Midbrain (tissue), 1 donor: ENCODE measurements at regions not wholly inside any gene's neighbourhood (a gene's known extent, or its start where the extent isn't known, plus 50 kb on each side); places are given as distances from the start of the nearest gene placed in this dataset.
A peak's percentile ranks its signal among the peaks of the same experiment; 100 is the strongest.

Experiments
- DNase-seq: peaks from one replicate; lab custom pipeline; 2025; lab: John Stamatoyannopoulos, UW

DNA sequence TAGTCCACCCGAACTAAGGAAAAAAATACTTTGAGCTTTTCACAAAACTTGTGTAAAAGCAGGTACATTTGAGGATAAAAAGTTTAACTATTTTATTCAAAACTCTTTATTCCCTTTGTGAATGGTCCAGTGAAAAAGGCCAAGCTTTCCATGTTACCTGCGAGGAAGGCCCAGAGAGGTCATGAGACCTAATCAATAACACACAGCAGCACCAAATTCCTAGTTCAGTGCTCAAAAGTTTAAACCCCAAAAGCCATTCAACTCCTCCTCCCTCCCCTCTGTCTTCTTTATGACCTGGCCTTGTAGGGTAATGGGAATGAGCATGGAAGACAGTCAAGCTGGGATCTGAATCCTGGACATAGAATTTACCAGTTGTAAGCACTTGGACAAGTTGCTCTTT lies 151.9 kb upstream of the FGGY start:
- no peak for DNase-seq

DNA sequence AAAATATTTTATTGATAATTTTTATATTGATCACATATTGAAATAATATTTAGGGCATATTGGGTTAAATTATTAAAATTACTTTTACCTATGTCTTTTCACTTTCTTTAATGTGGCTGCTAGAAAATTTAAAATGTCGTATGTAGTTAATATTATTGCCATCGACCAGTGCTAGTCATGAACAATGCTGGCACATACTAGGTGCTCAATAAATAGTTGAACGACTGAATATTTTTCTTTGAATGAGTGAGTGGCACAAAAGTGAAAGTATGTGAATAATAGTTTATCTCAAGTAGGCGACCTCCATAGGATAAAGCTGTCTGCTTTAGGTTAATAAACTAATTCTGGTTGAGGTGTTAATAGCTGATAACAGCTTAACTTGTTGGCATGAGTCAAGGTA lies 150.8 kb upstream of the FGGY start:
- no peak for DNase-seq

DNA sequence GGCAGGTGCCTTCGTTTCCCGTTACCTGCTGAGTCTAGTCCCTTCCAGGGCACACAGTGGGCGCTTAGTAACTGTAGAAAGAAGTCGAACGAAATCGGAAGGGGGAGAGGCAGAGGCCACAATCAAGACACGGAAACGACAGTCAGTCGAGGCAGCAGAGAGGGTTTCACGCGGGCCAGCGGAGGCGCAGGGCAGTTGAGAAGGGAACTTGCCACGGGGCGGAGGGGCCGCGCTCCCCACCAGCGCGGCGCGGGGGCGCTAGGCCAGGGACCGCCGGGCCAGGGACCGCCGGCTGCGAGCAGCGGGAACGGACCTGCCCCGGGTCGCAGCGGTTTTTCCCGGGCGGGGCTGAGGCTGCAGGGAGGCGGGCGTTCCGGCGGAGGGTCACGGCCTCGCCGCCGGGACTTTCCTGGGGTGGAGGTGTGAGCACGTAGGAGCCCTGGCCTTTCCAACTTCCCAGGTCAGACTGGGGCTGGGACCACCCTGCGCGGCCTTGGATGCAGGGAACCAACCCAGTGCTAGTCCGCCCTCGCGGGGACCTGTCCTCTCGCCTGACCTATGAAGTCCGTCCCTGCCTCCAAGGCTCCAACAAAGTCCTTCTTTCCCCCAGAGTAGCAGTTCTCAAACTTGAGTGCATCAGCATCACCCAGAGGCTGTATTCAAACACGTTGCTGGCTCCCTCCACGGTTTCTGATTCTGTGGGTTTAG lies 150.1 kb upstream of the FGGY start:
- peak; percentile 13 for DNase-seq

- DNase-seq: no peak
Observed at GRCh38 chr1:59149435-59149834, 147.5 kb upstream of the FGGY start.

DNA sequence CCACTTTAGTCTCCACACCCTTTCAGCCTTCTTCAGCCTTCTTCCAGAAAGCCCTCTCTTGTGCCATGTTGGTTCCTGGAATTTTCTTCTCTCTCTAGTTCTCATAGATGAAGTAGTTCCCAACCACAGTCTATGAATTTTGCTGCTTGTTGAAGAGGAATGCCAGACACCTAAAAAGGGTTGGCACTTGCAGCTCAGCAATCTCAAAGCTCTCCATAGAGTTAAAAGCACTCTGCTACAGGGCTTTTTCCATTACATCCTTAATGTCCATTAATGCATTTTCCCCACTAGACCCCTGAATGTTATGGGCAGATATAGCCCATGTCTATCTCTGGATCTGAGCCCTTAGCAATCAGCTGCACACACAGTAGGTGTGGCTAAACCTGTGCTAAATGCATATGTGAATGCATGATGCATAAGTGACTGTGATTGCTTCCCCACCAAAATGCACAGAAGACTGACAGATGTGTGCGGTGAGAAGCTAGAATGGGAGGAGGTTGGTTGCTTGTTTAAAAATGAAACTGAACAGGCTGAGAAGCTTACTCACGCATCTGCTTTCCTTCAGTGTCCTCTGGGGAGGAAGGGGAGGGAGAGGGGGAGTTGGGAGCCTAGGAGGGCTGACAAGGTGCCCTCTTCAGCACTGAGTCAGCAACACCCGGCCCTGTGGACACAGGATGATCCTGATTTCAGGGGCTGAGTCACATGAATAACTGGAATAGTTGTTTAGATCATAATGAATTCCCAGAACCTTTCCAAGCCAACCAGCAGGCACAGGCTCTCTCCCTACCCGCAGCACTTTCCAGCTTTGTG lies 146.1 kb upstream of the FGGY start:
- peak; percentile 30 for DNase-seq

GRCh38 chr1:59151387-59151761 lies 145.5 kb upstream of the FGGY start:
- no peak for DNase-seq

DNA sequence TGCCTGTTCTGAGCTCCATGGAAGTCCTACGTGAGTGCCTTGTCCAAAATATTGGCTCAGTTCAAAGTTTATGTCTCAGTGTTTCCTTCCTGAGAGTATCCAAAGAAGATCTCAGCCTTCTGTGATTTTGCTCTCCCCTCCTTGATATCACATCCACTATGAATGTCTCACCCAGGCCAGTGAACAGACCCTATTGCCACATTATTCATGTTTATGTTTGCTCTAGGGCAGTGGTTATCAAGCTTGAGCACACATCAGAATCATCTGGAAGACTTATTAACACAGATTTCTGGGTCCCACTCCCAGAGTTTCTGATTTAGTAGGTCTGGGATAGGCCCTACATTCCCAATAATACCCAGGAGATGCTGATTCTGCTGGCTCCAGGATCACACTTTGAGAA lies 145.0 kb upstream of the FGGY start:
- no peak for DNase-seq

- no peak for DNase-seq
Observed at GRCh38 chr1:59152511-59152910, 144.4 kb upstream of the FGGY start.

GRCh38 chr1:59154401-59154800 lies 142.5 kb upstream of the FGGY start:
- no peak for DNase-seq

- no peak for DNase-seq
Observed at GRCh38 chr1:59155351-59155750, 141.5 kb upstream of the FGGY start.

DNA sequence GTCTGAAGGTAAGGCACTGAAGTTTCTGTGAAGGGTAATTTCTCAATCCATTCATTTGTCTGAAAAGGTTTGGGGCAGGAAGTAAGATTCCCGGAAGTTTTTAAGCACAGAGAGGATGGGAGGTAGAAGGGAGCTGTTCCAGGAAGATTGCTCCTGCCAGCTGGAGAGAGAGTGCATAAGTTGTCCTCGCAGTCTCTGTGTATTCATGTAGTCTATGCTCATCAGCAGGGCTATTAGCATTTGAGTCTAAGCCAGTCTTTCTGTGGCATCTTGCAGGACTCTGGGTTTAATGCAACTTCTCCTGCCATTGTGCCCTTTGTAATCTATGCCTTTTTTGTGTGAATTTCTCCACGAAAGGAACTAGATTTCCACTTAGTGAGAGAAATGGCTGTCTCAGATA lies 140.8 kb upstream of the FGGY start:
- no peak for DNase-seq

- peak; percentile 31 for DNase-seq
Observed at GRCh38 chr1:59156526-59157199, 140.2 kb upstream of the FGGY start.

- no peak for DNase-seq
Observed at GRCh38 chr1:59158321-59158720, 138.6 kb upstream of the FGGY start.

GRCh38 chr1:59159557-59160203 lies 137.2 kb upstream of the FGGY start:
- DNase-seq: no peak

GRCh38 chr1:59161136-59161535 lies 135.8 kb upstream of the FGGY start:
- no peak for DNase-seq

DNA sequence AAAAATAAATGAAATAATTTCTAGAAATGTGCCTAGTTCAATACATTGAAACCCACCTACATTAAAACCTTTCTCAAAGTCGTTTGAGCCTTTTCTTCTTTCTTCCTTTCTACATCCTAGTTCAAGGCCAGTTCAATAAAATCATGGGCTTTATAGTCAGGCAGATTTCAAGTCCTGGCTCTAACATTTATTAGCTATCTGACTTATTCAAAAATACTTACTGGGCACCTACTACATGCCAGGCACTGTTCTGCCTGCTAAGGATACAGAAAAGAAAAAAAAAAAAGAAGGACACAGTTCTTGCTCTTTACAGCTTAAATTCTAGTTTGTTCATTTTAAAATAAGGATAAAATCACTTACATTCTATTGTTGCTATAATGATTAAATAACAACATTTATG lies 134.2 kb upstream of the FGGY start:
- no peak for DNase-seq

DNA sequence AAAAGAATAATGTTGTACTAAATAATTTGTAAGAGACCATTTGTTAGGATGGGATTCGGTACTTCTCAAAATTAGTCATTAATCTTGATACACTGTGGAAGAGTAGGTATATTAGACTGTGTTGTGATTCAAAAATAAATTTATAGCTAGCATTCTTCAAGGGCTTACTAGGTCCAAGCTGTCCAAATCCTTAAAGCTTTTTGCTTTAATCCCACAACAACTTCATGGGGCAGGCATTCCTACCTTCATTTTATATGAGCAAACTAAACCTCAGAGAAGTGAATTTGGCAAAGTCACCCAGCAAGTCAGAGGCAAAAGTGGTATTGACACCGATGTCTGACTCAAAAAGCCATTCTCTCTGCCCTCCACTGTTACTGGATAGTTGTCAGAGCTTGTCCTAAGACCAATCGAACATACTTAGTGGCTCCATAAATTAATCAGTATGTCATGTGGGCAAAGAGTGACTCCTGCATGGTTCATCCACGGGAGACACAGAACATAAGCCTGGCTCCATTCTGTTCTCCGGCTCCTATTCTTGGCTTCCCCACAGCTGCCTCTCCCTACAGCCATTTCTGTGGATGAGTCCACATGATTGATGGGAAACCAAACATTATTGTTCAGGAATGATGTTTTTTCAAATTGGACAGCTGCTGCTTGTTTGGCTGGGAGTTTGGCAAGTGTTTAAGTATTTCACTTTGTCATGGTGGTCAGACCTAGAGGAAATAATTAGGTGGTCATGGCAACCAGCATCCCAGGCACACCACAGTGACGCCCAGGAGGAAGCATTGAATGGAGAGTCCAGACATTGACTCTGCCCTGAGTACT lies 133.4 kb upstream of the FGGY start:
- no peak for DNase-seq

DNA sequence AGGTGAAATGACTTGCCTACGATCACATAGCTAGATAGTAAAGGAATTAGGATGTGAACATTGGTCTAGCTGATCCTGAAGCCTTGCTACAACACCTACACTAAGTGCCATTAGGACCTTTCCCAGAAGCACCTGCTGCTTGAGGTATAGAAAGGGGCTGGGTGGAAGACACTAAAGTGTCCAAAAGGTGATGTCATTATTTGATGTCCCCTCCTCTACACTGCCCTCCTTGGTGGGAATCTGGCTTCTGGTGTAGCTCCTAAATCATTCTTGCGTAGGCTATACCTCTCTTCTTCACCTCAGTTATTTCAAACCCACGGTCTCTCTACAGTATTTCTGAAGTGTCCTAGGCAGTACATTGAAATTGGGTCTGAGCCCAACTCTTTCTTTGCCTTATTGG lies 132.5 kb upstream of the FGGY start:
- DNase-seq: no peak

DNA sequence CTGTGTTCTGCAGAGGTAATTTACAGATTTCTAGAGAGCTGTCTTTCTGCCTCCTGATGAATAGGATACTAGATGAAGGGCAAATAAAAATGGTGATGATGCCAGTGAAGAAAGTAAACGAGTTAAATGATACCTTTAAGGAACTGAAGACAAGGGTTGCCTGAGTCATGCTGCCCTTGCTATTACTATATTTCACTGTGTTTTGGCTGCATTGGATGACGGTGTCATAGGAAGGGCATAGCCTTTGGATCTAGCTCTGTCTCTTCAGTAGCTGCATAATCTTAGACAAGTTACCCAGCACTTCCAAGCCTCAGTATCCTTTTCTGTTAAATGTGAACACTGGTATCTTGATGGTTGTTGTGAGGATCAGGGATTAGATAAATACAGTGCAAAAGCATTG lies 131.5 kb upstream of the FGGY start:
- DNase-seq: no peak

GRCh38 chr1:59169703-59170102 lies 127.2 kb upstream of the FGGY start:
- DNase-seq: no peak

DNA sequence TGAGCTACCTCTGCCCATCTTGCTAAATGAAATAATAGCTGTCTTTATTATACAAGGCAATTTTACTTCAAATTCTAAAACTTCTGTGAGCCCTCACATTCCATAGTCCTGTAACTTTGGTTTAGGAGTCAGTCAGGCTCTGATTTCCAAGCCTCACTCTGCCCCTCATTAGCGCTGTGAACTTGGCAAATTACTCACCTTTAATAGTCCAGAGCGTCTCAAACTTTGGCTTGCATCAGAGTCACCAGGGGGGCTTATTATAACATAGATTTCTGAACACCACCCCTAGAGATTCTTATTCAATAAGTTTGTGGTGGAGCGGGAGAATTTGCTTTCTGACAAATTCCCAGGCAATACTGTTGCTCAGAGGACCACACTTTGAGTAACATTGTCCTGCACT lies 126.2 kb upstream of the FGGY start:
- DNase-seq: no peak

- DNase-seq: no peak
Observed at GRCh38 chr1:59171788-59172187, 125.1 kb upstream of the FGGY start.
